ENCODE measurements at regions not wholly inside any gene's neighbourhood (a gene's known extent, or its start where the extent isn't known, plus 50 kb on each side); places are given as distances from the start of the nearest gene placed in this dataset.

GRCh38 chr1:197995408-197996258 is 78.5 kb downstream of the LHX9 start:
- TF ChIP-seq POLR2A (IDR thresholded peaks at IDR 0.05): no peak
- TF ChIP-seq CTCF (IDR thresholded peaks at IDR 0.05): no peak
